ENCODE measurements at regions not wholly inside any gene's neighbourhood (a gene's known extent, or its start where the extent isn't known, plus 50 kb on each side); places are given as distances from the start of the nearest gene placed in this dataset.

GRCh38 chr22:25402501-25403283 lies 161.8 kb upstream of the GRK3 start:
- CTCF ChIA-PET: interaction anchor here (1.0 kb wide), 1 partner anchor 11 kb away, joined by 3 read pairs; no protein-coding TSS in a partner anchor
- H3K36me3 ChIP-seq (ENCODE audit: control insufficient read depth, insufficient read depth, low read length): no peaks in the 10 kb centered on the region
- no peak for TF ChIP-seq CTCF (IDR thresholded peaks at IDR 0.05; ENCODE audit: insufficient read depth, low read depth, low read length)
- POLR2A ChIA-PET: no interaction called here
- no peaks in the 10 kb centered on the region for H3K27me3 ChIP-seq (ENCODE audit: control insufficient read depth, insufficient read depth, low read length)
- H3K4me3 ChIP-seq (ENCODE audit: low read depth, low read length): peak overlapping the region; percentile 8; the same call in 1 of the 2 replicates
- DNase-seq (ENCODE audit: low read depth): no peak

DNA sequence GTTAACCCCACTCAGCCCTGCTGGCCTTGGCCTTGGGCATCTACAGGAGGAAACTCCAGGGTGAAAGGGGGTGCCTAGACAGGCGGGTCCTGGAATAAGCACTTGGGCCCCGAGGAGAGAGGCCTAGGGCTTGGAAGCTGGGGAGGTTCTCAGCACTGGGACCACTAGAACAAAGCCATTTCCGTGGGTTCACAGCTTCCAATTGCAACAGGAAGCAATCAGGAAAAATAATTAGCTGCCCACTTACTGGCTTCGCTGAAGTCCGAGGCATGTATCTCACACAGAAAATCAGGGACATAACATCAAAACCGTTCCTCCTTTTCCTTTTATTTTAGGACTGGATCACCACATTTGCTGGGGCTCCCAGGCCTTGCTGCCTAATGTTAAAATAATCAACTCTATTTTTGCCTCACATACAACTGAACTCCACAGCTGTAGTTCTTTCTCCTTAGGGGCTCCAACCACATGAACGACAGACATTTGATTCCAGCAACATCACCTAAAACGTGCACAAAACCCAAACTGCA lies 161.1 kb upstream of the GRK3 start:
- CTCF ChIA-PET: interaction anchor here (0.7 to 1.0 kb wide), 4 partner anchors 11 to 35 kb away, joined by 3 read pairs; no protein-coding TSS in a partner anchor
- Histone ChIP-seq H3K27me3 (ENCODE audit: control insufficient read depth, insufficient read depth, low read length) (no peaks in the 10 kb centered on the region), H3K36me3 (ENCODE audit: control insufficient read depth, insufficient read depth, low read length) (no peaks in the 10 kb centered on the region), H3K4me3 (ENCODE audit: low read depth, low read length) (peak overlapping the region; percentile 57)
- TF ChIP-seq CTCF (IDR thresholded peaks at IDR 0.05; ENCODE audit: insufficient read depth, low read depth, low read length): no peak
- no peak for DNase-seq (ENCODE audit: low read depth)
- POLR2A ChIA-PET: no interaction called here

DNA sequence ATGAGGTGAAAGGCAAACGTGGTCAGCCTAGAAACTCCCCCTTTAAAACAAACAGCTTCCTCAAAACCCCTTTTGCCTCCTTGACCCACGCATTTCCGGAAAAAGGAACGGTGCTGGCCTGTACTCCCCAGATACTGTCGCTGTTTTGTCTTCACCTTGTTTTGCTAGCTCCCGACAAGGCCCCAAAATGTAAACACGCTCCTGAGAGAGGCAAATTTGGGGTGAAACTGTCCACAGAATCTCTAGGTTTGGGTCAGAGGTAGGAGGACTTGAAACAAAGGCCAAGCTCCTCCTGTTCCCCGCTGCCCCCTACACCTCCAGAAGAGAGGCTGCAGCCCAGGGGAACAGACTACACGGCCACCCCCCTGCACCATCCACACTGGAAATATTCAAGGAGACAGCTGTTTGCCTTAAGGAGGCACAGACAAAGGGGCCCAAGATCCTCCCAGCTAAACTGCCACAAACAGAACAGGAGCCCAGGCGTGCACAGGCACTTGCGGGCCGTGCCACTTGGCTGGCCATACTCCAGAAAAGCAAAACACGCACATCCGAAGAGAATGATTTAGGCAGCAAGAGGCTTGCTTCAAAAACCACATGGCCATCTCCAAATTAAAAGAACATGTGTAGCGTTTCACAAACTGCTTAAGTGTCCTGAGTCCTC lies 160.5 kb upstream of the GRK3 start:
- Histone ChIP-seq H3K27me3 (ENCODE audit: control insufficient read depth, insufficient read depth, low read length) (no peaks in the 10 kb centered on the region), H3K36me3 (ENCODE audit: control insufficient read depth, insufficient read depth, low read length) (no peaks in the 10 kb centered on the region), H3K4me3 (ENCODE audit: low read depth, low read length) (peak overlapping the region; percentile 57)
- ChIA-PET POLR2A (no interaction called here), CTCF (interaction anchor here (0.7 to 1.0 kb wide), 4 partner anchors 11 to 35 kb away, joined by 3 read pairs; no protein-coding TSS in a partner anchor)
- DNase-seq (ENCODE audit: low read depth): peak; percentile 31
- TF ChIP-seq CTCF (IDR thresholded peaks at IDR 0.05; ENCODE audit: insufficient read depth, low read depth, low read length): 0 out of 2 replicates have a peak, but pooled peaks have one; percentile 13

DNA sequence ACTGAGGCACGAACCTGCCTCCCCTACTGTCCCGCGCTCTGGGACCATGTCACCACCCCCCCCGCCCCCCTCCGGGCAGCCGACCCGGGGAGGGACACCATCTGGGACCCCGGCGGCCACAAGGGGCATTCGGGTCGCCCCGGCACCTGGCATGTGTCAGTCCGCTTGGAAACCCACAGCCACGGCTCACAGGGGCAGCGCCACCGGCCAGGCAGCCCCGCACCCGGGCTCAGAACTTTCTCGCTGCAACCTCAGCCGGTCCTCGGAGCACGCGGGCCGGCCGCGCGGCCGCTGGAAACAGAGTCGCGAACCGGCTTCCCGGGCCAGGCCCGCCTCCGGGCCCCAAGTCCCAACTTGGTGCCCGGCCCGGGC lies 159.9 kb upstream of the GRK3 start:
- ChIA-PET CTCF (no interaction called here), POLR2A (no interaction called here)
- H3K4me3 ChIP-seq (ENCODE audit: low read depth, low read length): peak overlapping the region; percentile 57
- no peak for DNase-seq (ENCODE audit: low read depth)
- TF ChIP-seq CTCF (IDR thresholded peaks at IDR 0.05; ENCODE audit: insufficient read depth, low read depth, low read length): no peak
- H3K27me3 ChIP-seq (ENCODE audit: control insufficient read depth, insufficient read depth, low read length): no peaks in the 10 kb centered on the region
- H3K36me3 ChIP-seq (ENCODE audit: control insufficient read depth, insufficient read depth, low read length): no peaks in the 10 kb centered on the region

Data from BJ (cell line).